Lower leg skin (tissue), 4 donors: ENCODE measurements at regions not wholly inside any gene's neighbourhood (a gene's known extent, or its start where the extent isn't known, plus 50 kb on each side); places are given as distances from the start of the nearest gene placed in this dataset.

Experiments used
- DNase-seq, 2 donors: peaks; one replicate each; pipeline ENCODE4 v3.0.0-alpha.2; 2019; ENCODE audit warnings: low spot score in 2 of 2
- H3K4me3 ChIP-seq: fragments of 200-600 bp; sonication (generic); 2 replicates; pipeline ENCODE4 v1.5.1; 2017; ENCODE audit warnings: mild to moderate bottlenecking, low read depth; ENCODE audit not compliant: poor library complexity, severe bottlenecking
- POLR2A ChIP-seq, 2 donors: fragments of 450-650 bp; IDR thresholded peaks; one replicate each; pipeline ENCODE4 v1.6.1; 2016 to 2017; ENCODE audit warnings: antibody characterized with exemption in 2 of 2, mild to moderate bottlenecking in 1 of 2, moderate library complexity in 1 of 2
- WGBS, 2 donors: methylation state at CpG; one replicate each; pipeline ENCODE4 v1.1.5; 2018; 5-methylcytosine and 5-hydroxymethylcytosine counted together
- intact Hi-C: fragments of 100-400 bp; cut with DNase I; formaldehyde crosslinking; loops from one replicate; pipeline ENCODE4 v1.15.0; 2023; ENCODE audit warnings: low total_unique reads
- TF ChIP-seq, protein P1 (sequence below), 3 donors: fragments of 450-650 bp; IDR thresholded peaks; one replicate each; pipeline ENCODE4 v1.5.1; 2016; ENCODE audit warnings: antibody characterized with exemption in 3 of 3, mild to moderate bottlenecking in 3 of 3, moderate library complexity in 2 of 3

DNA sequence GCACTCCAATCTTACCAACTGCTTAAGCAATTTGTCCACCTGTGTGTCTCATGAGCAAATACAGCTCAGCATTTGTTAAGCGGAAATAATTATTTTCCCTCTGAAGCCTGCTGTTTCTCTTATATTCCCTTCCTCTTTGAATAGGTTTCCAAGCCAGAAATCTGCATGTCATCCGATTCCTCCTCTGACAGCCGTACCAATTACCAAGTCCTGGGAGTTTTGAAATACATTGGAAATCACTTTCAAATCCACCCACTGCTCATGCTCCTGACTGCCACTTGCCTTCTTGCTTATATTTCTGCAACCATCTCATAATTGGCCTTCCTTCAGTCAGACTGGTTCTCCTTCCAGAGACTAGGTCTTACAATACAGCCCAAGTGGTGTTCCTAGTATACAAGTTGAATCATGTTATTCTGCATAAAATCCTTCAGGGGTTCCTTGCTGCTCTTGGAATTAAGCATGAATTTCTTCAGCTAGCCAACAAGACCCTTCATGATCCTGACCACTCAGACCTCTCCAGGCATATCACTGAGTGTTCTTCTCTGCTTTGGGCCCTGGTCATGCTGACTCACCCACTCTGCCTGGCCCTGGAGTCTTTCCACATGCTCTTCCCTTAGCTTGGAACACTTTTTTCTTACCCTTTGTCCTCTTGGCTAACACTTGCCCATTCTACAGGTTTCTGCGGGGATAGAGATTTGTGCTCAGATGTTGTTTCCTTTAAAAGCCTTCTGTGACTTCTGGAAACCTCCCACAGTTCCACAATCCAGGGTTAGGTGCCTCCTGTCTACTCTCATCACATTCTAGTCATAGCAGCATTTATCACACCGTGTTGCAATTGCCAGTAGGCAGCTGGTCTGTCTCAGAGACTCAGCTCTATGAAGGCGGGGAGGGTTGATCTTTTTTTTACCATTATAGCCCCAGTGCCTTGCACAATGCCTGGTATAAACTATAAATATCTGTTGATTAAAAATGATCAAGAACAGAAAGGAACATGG is 157.6 kb downstream of the ARL6IP6 start:
- no peak for TF ChIP-seq POLR2A (IDR thresholded peaks at IDR 0.05)
- TF ChIP-seq, protein P1, sequence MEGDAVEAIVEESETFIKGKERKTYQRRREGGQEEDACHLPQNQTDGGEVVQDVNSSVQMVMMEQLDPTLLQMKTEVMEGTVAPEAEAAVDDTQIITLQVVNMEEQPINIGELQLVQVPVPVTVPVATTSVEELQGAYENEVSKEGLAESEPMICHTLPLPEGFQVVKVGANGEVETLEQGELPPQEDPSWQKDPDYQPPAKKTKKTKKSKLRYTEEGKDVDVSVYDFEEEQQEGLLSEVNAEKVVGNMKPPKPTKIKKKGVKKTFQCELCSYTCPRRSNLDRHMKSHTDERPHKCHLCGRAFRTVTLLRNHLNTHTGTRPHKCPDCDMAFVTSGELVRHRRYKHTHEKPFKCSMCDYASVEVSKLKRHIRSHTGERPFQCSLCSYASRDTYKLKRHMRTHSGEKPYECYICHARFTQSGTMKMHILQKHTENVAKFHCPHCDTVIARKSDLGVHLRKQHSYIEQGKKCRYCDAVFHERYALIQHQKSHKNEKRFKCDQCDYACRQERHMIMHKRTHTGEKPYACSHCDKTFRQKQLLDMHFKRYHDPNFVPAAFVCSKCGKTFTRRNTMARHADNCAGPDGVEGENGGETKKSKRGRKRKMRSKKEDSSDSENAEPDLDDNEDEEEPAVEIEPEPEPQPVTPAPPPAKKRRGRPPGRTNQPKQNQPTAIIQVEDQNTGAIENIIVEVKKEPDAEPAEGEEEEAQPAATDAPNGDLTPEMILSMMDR (IDR thresholded peaks at IDR 0.05): no peak
- no peak for DNase-seq
- WGBS, 2 donors: 57 to 60% methylated on average over 6 of the region's 6 CpGs
- H3K4me3 ChIP-seq: no peak overlapping the region
- intact Hi-C loops: no loop called here

DNA sequence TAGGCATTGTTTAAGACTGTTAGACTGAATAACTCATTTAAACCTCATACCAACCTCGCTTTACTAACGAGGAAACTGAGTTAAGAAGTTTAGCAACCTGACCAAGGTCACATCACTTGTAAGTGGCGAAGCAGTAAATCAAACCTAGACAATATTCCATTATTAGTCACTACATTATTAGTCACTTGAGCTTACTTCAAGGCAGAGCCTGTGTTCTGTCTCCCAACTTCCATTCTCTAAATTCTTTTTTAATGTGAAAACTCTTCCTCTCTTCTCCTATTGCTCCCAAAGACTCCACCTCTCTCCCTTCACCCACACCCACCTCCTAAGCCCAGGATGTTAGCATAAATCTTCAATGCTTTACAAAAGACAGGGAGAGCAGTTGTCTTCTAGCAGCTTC is 156.5 kb downstream of the ARL6IP6 start:
- TF ChIP-seq, protein P1 (IDR thresholded peaks at IDR 0.05): no peak
- no peak for TF ChIP-seq POLR2A (IDR thresholded peaks at IDR 0.05)
- intact Hi-C loops: no loop called here
- 84 to 89% methylated on average over 3 of the region's 3 CpGs for WGBS, 2 donors
- no peak overlapping the region for H3K4me3 ChIP-seq
- no peak for DNase-seq

DNA sequence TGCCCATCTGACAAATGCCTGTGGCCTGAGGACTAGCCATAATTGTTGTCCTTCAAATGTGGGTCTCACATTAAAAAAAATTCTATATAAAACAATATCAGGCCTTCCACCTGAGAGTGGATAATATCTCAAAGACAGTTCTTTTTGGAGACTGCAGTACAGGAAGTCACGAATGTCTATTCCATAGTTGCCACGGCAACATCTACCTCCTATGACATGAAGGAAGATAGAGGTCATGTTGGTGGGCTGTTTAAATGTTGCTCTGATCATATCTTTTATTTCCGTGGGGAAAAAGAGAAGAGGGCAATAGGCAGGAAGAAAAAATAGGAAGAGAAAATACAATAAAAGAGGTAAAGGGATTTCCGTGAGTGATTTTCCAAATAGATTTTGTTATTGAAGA is 151.8 kb downstream of the ARL6IP6 start:
- WGBS, 2 donors: 79 to 87% methylated on average over 4 of the region's 4 CpGs
- intact Hi-C loops: no loop called here
- TF ChIP-seq, protein P1 (IDR thresholded peaks at IDR 0.05): no peak
- TF ChIP-seq POLR2A (IDR thresholded peaks at IDR 0.05): no peak

DNA sequence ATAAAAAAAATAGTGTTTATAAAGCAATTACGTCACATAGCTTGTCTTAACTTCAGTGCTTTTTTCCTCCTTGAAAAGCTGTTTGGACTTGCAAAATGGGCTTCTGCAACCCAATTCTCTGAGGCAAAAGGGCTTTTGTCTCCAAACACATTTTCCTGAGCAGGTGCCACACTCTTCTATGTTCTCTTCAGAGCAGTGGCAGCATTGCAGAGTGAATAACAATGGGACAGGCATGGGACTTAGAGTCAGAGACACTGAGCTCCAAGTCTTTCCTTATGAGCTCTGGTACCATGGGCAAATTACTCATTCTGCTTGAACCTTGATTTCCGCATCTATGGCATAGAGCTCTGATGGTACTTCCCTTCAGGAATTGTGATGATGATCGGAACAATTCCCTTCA is 149.0 kb downstream of the ARL6IP6 start:
- 75 to 89% methylated on average over 3 of the region's 3 CpGs for WGBS, 2 donors
- H3K4me3 ChIP-seq: no peak overlapping the region
- no peak for TF ChIP-seq POLR2A (IDR thresholded peaks at IDR 0.05)
- TF ChIP-seq, protein P1 (IDR thresholded peaks at IDR 0.05): no peak
- no peak for DNase-seq
- intact Hi-C loops: no loop called here

More for the DNA sequence above, 151.8 kb downstream of the ARL6IP6 start:
- H3K4me3 ChIP-seq: no peak overlapping the region
- DNase-seq: no peak

DNA sequence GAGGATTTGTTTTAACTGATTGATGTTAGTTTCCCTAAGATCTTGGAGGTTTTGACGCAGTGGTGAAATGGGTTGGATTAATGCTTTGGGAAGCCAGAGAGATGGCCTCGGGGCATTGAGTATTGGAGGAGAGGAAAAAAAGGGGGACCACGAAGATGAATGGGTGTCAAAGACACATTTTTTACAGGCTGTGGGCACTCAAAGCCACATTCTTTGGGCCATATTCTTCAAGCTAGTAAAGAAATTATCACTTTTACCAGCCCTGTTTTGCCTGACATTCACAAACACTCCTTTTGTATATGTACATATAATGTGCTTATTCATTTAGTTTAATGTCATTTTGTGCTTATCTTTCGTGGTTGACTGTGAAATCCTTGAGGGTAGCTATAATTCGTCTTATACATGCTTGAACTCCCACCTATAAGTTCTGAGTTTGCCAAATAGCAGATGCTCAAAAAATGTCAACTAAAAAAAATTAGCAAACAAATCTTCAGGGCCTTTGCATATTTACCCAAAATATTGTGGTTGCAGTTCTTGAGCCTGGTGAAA is 146.3 kb downstream of the ARL6IP6 start:
- TF ChIP-seq POLR2A (IDR thresholded peaks at IDR 0.05): no peak
- TF ChIP-seq, protein P1 (IDR thresholded peaks at IDR 0.05): no peak
- H3K4me3 ChIP-seq: no peak overlapping the region
- DNase-seq: no peak
- WGBS, 2 donors: 40 to 57% methylated on average over 5 of the region's 5 CpGs
- intact Hi-C loops: no loop called here
